K562 (cell line): ENCODE measurements at regions not wholly inside any gene's neighbourhood (a gene's known extent, or its start where the extent isn't known, plus 50 kb on each side); places are given as distances from the start of the nearest gene placed in this dataset.

Source experiments
- FOXP1 ChIP-seq: sonication (generic); formaldehyde crosslinking; IDR thresholded peaks from 2 replicates; pipeline ENCODE4 v1.8.0; 2022; ENCODE audit warnings: mild to moderate bottlenecking, missing genetic modification reagents
- MYC ChIP-seq, 2 experiments: fragments of 250-450 bp in 1 of 2; sonication (Bioruptor Pico) in 1 of 2; IDR thresholded peaks; 2 replicates each; pipeline versions ENCODE4 v1.5.1 to v1.6.1; 2012 to 2021; ENCODE audit warnings: low read depth in 2 of 2, borderline replicate concordance in 1 of 2, improper control_type of control experiment in 1 of 2, low read length in 1 of 2, mild to moderate bottlenecking in 1 of 2, moderate library complexity in 1 of 2
- TCF7L2 ChIP-seq: fragments of 150-350 bp; IDR thresholded peaks from 2 replicates; pipeline ENCODE4 v1.6.1; 2016; ENCODE audit warnings: low read depth, mild to moderate bottlenecking, low read length, moderate library complexity
- U2AF2 ChIP-seq: fragments of 200-400 bp; formaldehyde crosslinking; optimal IDR thresholded peaks from 2 replicates; pipeline ENCODE3; 2017; ENCODE audit warnings: low read depth, mild to moderate bottlenecking, low read length
- ZEB2 ChIP-seq: fragments of 450-650 bp; IDR thresholded peaks from 2 replicates; pipeline ENCODE4 v1.6.1; 2016
- TF ChIP-seq, protein P1 (sequence below), 3 experiments: IDR thresholded peaks in 2 of 3; conservative IDR thresholded peaks in 1 of 3; 2 replicates each; pipeline ENCODE4 v1.5.1; 2011 to 2012; ENCODE audit warnings: low read length in 3 of 3, mild to moderate bottlenecking in 3 of 3, control low read depth in 2 of 3, improper control_type of control experiment in 1 of 3, inconsistent platforms in 1 of 3, low read depth in 1 of 3, mixed read lengths in 1 of 3, moderate library complexity in 1 of 3; ENCODE audit not compliant: insufficient read depth in 2 of 3
- TF ChIP-seq, protein P2 (sequence below): fragments of 450-650 bp; IDR thresholded peaks from 2 replicates; pipeline ENCODE4 v1.6.1; 2018; ENCODE audit warnings: mild to moderate bottlenecking, low read depth; ENCODE audit not compliant: partially characterized antibody

DNA sequence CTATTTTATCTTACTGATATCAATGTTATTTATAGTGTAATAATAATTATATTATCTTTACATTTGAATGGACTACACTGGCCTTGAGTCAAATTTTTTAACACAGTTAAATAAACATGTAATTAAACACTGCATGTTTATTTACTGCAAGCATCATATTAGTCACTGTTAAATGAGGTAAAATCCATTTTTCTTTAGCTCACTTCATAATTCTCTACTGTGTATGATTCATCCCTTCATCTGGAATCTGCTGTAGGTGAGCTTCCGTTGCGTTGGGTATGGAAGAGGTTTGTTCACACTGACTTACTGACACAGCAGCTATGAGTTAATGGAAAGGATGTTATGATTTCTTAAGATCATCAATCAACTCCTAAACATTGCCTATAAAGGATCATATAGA is 572.3 kb downstream of the PCDH11X start:
- TF ChIP-seq, protein P1, sequence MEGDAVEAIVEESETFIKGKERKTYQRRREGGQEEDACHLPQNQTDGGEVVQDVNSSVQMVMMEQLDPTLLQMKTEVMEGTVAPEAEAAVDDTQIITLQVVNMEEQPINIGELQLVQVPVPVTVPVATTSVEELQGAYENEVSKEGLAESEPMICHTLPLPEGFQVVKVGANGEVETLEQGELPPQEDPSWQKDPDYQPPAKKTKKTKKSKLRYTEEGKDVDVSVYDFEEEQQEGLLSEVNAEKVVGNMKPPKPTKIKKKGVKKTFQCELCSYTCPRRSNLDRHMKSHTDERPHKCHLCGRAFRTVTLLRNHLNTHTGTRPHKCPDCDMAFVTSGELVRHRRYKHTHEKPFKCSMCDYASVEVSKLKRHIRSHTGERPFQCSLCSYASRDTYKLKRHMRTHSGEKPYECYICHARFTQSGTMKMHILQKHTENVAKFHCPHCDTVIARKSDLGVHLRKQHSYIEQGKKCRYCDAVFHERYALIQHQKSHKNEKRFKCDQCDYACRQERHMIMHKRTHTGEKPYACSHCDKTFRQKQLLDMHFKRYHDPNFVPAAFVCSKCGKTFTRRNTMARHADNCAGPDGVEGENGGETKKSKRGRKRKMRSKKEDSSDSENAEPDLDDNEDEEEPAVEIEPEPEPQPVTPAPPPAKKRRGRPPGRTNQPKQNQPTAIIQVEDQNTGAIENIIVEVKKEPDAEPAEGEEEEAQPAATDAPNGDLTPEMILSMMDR (IDR thresholded peaks at IDR 0.05 in 2 of 3, conservative IDR thresholded peaks at IDR 0.05 in 1 of 3; ENCODE audit: insufficient read depth in 2 of 3, low read depth in 1 of 3, low read length in 3 of 3), result no peak
- TF ChIP-seq TCF7L2, result no peak
- TF ChIP-seq, protein P2, sequence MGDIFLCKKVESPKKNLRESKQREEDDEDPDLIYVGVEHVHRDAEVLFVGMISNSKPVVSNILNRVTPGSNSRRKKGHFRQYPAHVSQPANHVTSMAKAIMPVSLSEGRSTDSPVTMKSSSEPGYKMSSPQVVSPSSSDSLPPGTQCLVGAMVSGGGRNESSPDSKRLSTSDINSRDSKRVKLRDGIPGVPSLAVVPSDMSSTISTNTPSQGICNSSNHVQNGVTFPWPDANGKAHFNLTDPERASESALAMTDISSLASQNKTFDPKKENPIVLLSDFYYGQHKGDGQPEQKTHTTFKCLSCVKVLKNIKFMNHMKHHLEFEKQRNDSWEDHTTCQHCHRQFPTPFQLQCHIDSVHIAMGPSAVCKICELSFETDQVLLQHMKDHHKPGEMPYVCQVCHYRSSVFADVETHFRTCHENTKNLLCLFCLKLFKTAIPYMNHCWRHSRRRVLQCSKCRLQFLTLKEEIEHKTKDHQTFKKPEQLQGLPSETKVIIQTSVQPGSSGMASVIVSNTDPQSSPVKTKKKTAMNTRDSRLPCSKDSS, result no peak
- TF ChIP-seq ZEB2, result no peak
- no peak for TF ChIP-seq MYC (IDR thresholded peaks at IDR 0.05; ENCODE audit: low read depth, low read length)
- no peak for TF ChIP-seq MYC (CRISPR knock-in tag; IDR thresholded peaks at IDR 0.05; ENCODE audit: borderline replicate concordance, low read depth)
- no peak for TF ChIP-seq FOXP1 (CRISPR knock-in tag)
- no peak for TF ChIP-seq U2AF2
